ENCODE measurements at regions not wholly inside any gene's neighbourhood (a gene's known extent, or its start where the extent isn't known, plus 50 kb on each side); places are given as distances from the start of the nearest gene placed in this dataset.

- no peak overlapping the region for H3K27ac ChIP-seq (ENCODE audit: low read depth in 1 of 2, low read length in 1 of 2)
- DNase-seq (no peak), ATAC-seq (ENCODE audit: insufficient read depth, low FRiP score) (no peak)
- no peaks in the 10 kb centered on the region for H3K27me3 ChIP-seq (ENCODE audit: control insufficient read depth in 3 of 3, insufficient read depth in 3 of 3, low read length in 2 of 3)
- H3K9me3 ChIP-seq (ENCODE audit: control insufficient read depth in 4 of 4, insufficient read depth in 3 of 4, low read length in 3 of 4) = peaks cover 0 to 5% (median 0%) of the 10 kb centered on the region in 4 donors
- no peak overlapping the region for H3K9ac ChIP-seq (ENCODE audit: insufficient read depth in 1 of 2, low read length in 2 of 2)
- 41 to 61% methylated on average over 2 of the region's 2 CpGs for WGBS, 2 donors
- no peaks in the 10 kb centered on the region for H3K36me3 ChIP-seq (ENCODE audit: control insufficient read depth in 4 of 4, insufficient read depth in 4 of 4, low read length in 4 of 4)
- no peak for TF ChIP-seq CTCF (IDR thresholded peaks at IDR 0.05; ENCODE audit: control extremely low read depth, extremely low read depth)
- H3K4me1 ChIP-seq (ENCODE audit: control insufficient read depth in 5 of 5, insufficient read depth in 5 of 5, low read length in 5 of 5) = no peaks in the 10 kb centered on the region
- no peak overlapping the region for H3K4me3 ChIP-seq
These were observed 322.2 kb downstream of the SPATA17 start for GRCh38 chr1:217953330-217953729.

- H3K27me3 ChIP-seq (ENCODE audit: control insufficient read depth in 3 of 3, insufficient read depth in 3 of 3, low read length in 2 of 3) = no peaks in the 10 kb centered on the region
- WGBS, 2 donors = 74 to 78% methylated on average over 2 of the region's 2 CpGs
- peaks cover 0 to 5% (median 0%) of the 10 kb centered on the region in 4 donors for H3K9me3 ChIP-seq (ENCODE audit: control insufficient read depth in 4 of 4, insufficient read depth in 3 of 4, low read length in 3 of 4)
- TF ChIP-seq CTCF (IDR thresholded peaks at IDR 0.05; ENCODE audit: control extremely low read depth, extremely low read depth) = no peak
- no peaks in the 10 kb centered on the region for H3K4me1 ChIP-seq (ENCODE audit: control insufficient read depth in 5 of 5, insufficient read depth in 5 of 5, low read length in 5 of 5)
- no peak for DNase-seq
- H3K27ac ChIP-seq (ENCODE audit: low read depth in 1 of 2, low read length in 1 of 2) = no peak overlapping the region
- H3K4me3 ChIP-seq = no peak overlapping the region
- H3K36me3 ChIP-seq (ENCODE audit: control insufficient read depth in 4 of 4, insufficient read depth in 4 of 4, low read length in 4 of 4) = no peaks in the 10 kb centered on the region
- ATAC-seq (ENCODE audit: insufficient read depth, low FRiP score) = no peak
- H3K9ac ChIP-seq (ENCODE audit: insufficient read depth in 1 of 2, low read length in 2 of 2) = no peak overlapping the region
These were observed 322.8 kb downstream of the SPATA17 start for GRCh38 chr1:217953922-217954321.

- no peak for TF ChIP-seq CTCF (IDR thresholded peaks at IDR 0.05; ENCODE audit: control extremely low read depth, extremely low read depth)
- Histone ChIP-seq H3K36me3 (ENCODE audit: control insufficient read depth in 4 of 4, insufficient read depth in 4 of 4, low read length in 4 of 4) (no peaks in the 10 kb centered on the region), H3K27ac (ENCODE audit: low read depth in 1 of 2, low read length in 1 of 2) (no peak overlapping the region), H3K9me3 (ENCODE audit: control insufficient read depth in 4 of 4, insufficient read depth in 3 of 4, low read length in 3 of 4) (peaks cover 0 to 3% (median 0%) of the 10 kb centered on the region in 4 donors), H3K4me3 (no peak overlapping the region), H3K4me1 (ENCODE audit: control insufficient read depth in 5 of 5, insufficient read depth in 5 of 5, low read length in 5 of 5) (no peaks in the 10 kb centered on the region), H3K27me3 (ENCODE audit: control insufficient read depth in 3 of 3, insufficient read depth in 3 of 3, low read length in 2 of 3) (no peaks in the 10 kb centered on the region), H3K9ac (ENCODE audit: insufficient read depth in 1 of 2, low read length in 2 of 2) (no peak overlapping the region)
- ATAC-seq (ENCODE audit: insufficient read depth, low FRiP score) = no peak
- no peak for DNase-seq
These were observed 324.6 kb downstream of the SPATA17 start for GRCh38 chr1:217955723-217956122.

- no peak for TF ChIP-seq CTCF (IDR thresholded peaks at IDR 0.05; ENCODE audit: control extremely low read depth, extremely low read depth)
- Histone ChIP-seq H3K4me1 (ENCODE audit: control insufficient read depth in 5 of 5, insufficient read depth in 5 of 5, low read length in 5 of 5) (no peaks in the 10 kb centered on the region), H3K9me3 (ENCODE audit: control insufficient read depth in 4 of 4, insufficient read depth in 3 of 4, low read length in 3 of 4) (peaks cover 0 to 17% (median 2%) of the 10 kb centered on the region in 4 donors), H3K27ac (ENCODE audit: low read depth in 1 of 2, low read length in 1 of 2) (no peak overlapping the region), H3K36me3 (ENCODE audit: control insufficient read depth in 4 of 4, insufficient read depth in 4 of 4, low read length in 4 of 4) (no peaks in the 10 kb centered on the region), H3K9ac (ENCODE audit: insufficient read depth in 1 of 2, low read length in 2 of 2) (no peak overlapping the region), H3K27me3 (ENCODE audit: control insufficient read depth in 3 of 3, insufficient read depth in 3 of 3, low read length in 2 of 3) (no peaks in the 10 kb centered on the region), H3K4me3 (no peak overlapping the region)
- 80% methylated on average over 8 of the region's 8 CpGs for WGBS, 2 donors
- ATAC-seq (ENCODE audit: insufficient read depth, low FRiP score) (no peak), DNase-seq (no peak)
These were observed 319.8 kb upstream of the RRP15 start for GRCh38 chr1:217965156-217965786.

All from lung (tissue), 11 donors.